GM21529 (cell line): ENCODE measurements at regions not wholly inside any gene's neighbourhood (a gene's known extent, or its start where the extent isn't known, plus 50 kb on each side); places are given as distances from the start of the nearest gene placed in this dataset.

Experiments
- ATAC-seq: cut with Tn5 transposase; IDR thresholded peaks from one replicate; pipeline ENCODE4 v1.9.1; 2021; ENCODE audit not compliant: unreplicated experiment

DNA sequence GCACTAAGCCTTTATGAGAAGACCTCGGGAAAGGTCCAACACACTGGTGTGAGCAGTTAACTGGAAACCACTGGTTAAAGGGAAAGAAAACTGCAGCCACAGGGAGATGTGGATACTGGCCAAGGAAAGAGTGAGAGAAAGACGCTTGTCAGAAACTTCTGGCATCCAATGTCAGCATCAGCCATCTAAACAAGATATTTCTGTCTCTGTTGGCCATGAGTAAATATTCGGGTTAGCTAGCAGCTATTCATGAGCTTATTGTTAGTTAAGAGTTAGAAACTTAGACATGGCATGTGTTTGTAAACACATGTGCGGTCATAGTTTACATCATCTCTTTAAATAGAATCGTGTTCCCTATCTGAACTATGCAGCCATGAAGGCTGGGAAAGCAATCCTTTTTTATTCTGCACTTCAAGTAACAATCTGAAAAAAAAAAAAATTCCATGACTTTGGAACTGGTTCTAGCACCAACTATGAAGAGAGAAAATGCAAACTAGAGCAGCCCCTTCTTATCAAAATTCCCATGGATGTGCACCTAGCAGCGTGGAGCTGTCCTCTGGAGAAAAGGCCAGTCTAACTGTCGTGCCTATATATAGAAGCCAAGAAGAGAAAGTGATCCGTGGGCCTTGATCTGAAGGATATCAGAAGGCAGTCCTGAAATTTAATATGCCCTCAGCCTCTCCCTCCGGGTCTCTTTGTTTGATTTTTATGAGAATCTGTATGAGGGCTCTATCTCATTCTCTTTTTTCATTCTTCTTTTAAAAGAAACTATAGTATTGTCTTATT, 84.0 kb upstream of the RFX8 start:
- no peak for ATAC-seq

DNA sequence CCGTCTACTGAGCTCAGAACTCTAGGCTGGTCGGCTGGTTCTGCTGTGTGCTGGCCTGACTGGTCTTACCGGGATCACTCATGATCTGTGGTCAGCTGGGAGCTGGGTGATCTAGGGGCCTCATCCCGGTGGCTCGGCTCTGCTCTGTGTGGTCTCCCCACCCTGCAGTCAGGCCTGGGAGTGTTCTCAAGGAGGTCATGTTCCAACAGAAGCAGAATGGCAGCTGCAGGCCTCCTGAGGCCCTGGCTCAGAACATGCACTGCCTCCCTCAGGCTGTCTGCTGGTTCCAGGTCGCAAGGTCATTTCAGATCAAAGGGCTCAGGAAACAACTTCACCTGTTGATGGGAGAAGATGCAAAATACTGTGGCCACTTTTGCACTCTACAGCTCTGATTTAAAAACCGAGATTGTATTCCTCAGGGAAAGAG, 81.1 kb upstream of the RFX8 start:
- no peak for ATAC-seq

DNA sequence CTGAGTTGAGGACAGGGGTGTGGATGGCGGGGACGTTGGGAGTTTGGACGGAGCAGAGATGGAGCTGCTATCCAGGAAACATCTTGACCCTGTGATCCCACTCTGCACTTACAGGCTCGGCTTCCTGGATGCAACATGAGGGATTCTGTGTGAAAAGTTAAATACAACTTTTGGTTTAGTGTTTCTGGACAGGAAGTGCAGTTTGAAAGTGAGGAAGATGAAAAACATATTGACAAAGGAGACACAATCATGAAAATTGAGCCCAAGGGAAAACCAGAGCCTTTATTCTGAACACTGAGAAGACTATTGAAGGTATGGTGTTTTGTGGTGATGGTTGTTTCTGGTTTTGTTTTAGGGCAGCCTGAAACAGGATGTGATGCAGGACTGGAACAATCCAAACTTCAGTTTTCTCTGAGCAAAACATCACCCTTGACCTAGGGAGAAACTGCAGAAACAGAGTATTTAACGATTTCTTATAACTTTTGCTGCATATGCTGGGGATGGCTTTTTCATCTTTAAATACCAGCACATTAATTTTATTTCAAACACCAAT, 76.5 kb upstream of the RFX8 start:
- ATAC-seq = no peak

DNA sequence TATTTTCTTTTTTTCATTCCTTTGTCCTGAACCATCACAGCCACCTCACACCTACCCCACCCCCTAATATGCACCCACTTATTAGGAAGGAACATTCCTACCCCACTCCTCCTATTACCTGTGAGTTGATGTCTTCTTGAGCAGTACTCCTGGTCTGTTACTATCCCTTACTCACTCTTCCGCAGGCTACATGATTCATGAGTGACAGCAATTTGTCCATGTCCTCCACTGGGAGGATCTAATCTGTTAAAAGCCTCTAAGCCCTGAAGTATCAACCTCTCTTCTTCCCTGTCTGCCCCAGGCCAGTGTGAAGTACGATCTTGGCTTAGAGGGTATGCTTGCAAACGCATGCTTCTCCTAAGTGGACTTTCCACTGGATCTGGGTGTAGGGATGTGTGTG, 75.6 kb upstream of the RFX8 start:
- no peak for ATAC-seq

DNA sequence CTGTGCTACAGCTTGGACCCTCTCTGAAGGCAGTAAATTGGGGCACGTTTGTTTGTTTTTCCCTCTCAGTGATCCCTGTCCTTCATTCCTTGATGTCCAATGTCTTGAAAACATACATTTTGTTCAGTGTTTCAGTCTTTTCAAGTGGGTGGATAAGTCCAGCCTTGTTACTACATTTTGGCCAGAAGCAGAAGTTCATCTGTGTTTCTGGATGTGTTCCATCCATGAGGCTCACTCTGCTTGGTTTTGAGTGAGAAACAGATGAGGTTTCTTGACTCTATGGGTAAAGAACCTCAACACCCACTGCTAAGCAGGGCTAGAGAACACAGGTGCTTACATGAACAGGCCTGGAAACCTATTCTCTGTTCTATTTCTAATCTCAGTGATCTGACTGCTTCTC, 74.5 kb upstream of the RFX8 start:
- ATAC-seq = no peak

DNA sequence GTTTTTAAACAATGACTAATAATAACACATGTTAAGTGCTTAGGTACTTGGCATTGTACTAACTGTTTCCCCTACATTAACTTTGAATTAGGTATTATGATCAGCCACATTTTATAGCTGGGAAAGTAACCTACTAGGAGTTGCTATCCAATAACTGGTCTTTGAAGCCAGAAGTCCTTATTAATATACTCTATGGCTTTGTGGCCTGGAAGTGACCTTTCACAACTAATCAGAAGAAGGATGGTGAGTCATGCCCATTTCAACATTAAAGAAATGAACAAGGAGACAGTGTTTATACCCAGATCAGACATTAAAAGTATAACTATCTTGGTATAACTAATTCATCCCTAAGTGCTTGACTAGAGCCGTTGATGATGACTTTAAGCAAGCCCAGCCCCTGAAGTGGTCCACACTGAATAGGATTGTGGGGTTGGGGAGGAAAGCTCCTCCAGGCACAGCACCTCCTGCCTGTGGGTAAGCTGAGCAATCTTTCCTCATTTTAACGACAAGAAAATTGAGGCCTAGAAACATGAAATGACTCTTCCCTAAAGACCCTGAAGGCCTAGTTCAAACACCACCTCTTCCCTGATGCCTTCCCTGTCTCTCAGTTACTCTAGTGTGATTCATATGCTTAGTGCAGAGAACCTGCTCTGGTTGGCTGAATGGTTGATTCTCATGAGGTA, 71.6 kb upstream of the RFX8 start:
- no peak for ATAC-seq

DNA sequence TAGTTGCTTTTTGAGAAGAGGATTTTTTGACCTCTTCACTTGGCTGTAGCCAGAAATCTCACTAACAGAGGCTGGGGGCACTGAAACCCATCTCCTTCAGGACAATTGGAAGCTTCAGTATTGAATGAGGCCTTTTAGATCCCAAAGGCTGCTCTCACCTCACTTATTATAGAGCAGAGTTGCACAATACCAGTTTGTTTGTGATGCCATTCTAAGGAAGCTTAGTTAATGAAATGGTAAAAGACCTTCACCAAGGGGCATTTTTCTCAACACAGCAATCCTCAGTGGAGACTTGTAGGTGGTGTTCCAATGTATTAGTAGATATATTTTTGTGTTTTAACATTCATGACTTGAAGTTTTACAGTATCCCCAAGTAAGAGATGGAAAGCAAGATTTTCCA, 71.0 kb upstream of the RFX8 start:
- no peak for ATAC-seq

DNA sequence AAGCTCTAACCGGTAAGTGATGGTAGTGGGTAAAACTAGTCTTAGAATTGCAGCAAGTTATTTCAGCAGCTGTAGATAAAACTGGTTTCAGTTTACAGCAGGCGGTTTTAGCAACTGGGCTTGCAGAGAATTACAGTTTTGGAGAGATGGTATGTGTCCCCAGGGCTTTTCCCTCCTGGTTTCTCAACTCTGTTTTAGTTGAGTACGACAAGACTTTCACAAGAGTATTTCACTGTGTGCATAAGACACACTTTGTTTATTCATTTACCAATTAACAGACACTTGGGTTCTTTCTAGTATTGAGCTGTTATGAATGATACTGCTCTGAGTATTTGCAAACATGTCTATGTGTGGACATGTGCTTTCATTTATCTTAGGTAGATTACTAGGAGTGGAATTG, 65.6 kb upstream of the RFX8 start:
- ATAC-seq = no peak

DNA sequence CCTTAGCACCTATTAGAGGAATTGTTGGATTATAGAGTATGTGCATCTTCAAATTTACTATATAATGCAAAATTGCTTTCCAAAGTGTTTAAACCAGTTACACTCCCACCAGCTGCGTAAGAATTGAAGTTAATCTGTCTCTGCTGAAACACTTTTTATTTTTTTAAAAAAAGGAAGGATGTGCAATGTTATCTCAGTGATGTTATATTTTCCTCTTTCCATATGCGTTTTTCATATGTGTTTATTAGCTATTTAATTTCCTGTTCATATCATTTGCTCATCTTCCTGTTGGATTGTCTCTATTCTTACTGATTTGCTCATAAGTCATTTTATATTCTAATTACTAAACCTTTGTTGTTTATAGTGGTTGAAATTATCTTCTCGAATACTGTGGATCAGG, 63.2 kb upstream of the RFX8 start:
- ATAC-seq = no peak

DNA sequence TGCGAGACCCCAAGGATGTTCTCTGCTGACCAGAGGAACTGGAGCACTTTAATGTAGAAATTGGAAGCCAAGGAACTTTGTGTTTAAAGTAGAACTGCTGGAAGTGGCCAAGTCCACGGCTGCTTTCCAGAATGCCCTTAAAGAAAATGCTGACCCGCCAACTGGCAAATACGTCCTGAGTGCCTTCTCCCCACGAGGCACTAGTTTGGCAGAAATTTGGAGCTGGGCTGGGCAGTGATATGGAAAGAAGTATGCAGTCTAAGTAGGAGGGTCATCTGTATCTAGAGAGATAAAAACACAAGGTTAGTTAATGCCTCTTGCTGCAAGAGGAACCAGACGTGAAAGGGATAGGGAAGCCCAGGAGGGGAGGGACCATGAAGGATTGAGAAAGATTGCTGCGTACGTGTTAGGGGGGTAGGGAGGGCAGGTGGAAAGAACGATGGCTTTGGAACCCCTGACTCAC, 59.3 kb upstream of the RFX8 start:
- ATAC-seq = no peak

DNA sequence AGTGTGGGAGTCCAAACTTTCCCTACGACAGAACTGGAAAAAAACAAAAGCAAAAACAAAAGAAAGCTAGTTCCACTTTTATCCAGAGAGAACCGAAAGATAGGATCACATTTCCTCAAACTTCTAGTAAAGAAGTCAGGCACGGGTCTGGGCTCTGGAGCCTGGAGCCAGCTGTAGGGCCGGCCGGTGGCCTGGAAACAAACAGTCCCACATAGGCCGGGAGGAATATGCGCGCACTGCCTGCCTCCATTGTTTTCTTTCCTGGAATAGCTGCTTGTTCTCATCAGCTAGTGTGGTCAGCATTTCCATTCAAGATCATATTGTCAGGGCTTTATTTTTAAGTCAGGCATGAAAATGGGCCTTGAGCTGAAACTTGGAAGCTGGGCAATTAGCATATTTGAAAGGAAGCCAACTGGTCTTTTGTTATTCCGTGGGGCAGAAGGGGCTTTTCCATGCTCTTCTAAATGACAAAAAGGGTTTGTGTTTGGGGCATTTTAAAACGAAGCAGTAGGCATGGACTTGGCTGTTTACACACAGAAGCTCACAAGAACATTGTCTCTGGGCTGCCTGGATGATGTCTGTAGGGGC, 58.7 kb upstream of the RFX8 start:
- no peak for ATAC-seq

DNA sequence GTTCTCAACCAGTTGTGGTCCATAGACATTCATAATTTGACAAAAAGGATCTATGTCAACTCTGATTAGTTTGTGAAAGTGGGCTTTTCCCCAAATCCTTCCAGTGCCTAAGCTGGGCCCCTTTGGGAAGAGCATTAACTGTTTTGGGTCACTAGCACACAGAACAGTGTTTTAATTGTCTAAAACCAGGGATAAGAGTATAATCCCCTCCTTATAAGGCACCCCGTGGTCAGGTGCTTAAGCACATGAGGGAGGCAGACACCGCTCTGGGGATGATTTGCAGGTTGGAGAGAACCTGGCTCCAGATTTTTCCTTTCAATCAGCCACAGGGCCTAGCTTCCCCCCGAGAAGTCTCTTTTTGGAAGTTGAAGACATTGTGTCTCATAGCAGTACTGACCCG, 53.6 kb upstream of the RFX8 start:
- ATAC-seq = no peak

DNA sequence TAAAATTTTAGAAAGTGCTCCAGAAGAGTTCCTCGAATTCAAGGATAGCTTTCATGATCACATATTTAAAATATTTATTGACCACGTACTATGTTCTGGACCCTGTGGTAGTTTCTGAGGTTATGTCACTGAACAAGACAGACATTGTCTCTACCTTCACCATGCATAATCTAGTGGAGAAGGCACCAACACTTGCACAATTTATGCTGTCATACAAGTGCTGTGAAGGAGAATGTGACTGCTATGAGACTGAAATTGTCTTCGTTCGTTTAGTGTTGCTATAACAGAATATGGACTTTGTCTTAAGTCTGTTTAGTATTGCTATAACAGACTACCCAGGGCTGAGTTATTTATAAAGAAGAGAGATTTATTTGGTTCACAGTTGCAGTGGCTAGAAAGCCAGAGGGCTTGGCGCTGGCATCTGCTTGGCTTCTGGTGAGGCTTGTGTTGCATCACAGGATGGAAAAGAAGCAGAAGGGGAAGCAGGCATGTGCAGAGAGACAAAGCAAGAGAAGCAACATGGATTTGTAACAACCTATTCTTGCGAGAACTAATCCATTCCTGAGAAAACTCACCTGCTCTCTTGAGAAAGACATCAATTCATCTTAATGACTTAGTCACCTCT, 50.0 kb upstream of the RFX8 start:
- ATAC-seq = no peak
